HG02943 (cell line): ENCODE measurements at regions not wholly inside any gene's neighbourhood (a gene's known extent, or its start where the extent isn't known, plus 50 kb on each side); places are given as distances from the start of the nearest gene placed in this dataset.
"Not testable (repeated sequence)": the region's sequence is repeated elsewhere in the genome, so short reads cannot be mapped to it uniquely, and the experiment has no call there.

ENCODE experiments used
- ATAC-seq: cut with Tn5 transposase; IDR thresholded peaks from one replicate; pipeline ENCODE4 v1.9.1; 2021; ENCODE audit warnings: mild to moderate bottlenecking, low read depth, moderate library complexity; ENCODE audit not compliant: unreplicated experiment

DNA sequence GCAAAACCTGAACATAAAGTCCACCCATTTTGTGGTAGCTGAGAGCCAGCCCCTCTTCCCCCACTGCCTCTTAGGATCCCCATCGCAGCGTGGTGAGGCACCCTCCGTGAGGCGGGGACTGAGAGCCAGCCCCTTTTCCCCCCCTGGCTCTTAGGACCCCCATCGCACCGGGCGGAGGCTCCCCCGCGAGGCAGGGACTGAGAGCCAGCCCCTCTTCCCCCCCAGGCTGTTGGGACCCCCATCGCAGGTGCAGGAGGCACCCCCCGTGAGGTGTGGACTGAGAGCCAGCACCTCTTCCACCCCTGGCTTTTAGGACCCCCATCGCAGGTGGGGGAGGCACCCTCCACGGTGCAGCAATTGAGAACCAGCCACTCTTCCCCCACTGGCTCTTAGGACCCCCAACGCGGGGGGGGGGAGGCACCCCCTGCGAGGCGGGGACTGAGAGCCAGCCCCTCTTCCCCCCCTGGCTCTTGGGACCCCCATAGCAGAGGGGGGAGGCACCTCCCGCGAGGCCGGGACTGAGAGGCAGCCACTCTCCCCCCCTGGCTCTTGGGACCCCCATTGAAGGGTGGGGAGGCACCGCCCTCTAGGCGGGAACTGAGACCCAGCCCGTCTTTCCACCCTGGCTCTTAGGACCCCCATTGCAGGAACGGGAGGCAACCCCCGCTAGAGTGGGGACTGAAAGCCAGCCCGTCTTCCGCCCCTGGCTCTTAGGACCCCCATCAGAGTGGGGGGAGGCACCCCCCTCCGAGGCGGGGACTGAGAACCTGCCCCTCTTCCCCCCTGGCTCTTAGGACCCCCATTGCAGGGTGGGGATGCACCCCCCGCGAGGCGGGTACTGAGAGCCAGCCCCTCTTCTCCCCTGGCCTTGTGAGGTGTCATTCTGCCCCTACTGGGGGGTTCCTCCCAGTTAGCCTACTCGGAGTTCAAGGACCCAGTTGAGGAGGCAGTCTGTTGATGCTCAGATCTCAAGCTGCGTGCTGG, 366.4 kb upstream of the SPRY2 start:
- ATAC-seq, result no peak

DNA sequence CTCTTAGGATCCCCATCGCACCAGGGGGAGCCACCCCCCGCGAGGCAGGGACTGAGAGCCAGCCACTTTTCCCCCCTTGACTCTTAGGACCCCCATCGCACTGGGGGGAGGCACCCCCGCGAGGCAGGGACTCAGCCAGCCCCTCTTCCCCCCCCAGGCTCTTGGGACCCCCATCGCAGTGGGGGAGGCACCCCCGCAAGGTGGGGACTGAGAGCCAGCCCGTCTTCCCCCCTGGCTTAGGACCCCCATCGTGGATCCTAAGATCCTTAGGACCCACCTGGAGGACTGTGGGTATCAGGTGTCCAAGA, 365.2 kb upstream of the SPRY2 start:
- no peak for ATAC-seq

DNA sequence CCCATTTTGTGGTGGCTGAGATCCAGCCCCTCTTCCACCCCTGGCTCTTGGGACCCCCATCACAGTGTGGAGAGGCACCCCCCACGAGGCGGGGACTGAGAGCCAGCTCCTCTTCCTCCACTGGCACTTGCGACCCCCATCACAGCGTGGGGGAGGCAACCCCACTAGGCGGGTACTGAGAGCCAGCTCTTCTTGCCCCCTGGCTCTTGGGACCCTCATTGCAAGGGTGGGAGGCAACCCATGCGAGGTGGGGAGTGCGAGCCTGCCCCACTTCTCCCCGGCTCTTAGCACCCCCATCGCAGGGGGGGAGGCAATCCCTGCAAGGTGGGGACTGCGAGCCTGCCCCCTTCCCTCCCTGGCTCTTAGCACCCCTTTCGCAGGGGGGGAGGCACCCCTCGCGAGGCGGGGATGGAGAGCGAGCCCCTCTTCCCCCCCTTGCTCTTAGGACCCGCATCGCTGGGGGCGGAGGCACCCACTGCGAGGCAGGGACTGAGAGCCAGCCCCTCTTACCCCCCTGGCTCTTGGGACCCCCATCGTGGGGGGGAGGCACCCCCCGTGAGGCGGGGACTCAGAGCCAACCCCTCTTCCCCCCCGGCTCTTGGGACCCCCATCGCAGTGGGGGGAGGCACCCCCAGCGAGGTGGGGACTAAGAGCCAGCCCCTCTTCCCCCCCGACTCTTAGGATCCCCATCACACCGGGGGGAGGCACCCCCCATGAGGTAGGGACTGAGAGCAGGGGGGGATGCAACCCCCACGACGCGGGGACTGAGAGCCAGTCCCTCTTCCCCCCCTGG, 364.6 kb upstream of the SPRY2 start:
- ATAC-seq, result no peak

DNA sequence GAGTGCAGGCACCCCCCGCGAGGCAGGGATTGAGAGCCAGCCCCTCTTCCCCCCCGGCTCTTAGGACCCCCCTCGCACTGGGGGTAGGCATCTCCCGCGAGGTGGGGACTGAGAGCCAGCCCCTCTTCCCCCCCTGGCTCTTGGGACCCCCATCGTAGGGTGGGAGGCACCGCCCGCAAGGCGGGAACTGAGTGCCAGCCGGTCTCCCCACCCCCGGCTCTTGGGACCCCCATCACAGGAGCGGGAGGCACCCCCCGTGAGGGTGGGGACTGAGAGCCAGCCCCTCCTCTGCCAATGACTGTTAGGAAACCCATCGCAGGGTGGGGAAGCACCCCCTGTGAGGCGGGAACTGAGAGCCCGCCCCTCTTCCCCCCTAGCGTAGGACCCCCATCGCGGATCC, 363.4 kb upstream of the SPRY2 start:
- no peak for ATAC-seq

DNA sequence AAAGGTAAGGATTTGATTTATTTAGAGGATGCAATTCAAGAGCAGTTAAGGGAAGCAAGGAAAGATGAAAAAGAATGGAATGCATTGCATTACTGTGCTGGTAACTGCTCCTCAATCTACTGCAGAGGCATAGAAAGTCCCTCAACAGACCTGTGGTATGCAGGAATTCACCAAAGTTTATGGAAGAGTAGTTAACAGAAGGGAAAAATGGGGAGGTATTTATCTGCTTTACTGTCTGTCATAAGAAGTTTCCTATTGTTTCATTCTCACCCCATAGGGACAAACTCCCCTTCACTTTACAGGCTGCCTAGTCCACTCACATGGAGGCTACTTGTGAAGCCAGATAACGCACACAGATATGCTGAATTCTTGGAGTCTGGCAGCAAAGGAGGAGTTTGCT, 354.9 kb upstream of the SPRY2 start:
- no peak for ATAC-seq

DNA sequence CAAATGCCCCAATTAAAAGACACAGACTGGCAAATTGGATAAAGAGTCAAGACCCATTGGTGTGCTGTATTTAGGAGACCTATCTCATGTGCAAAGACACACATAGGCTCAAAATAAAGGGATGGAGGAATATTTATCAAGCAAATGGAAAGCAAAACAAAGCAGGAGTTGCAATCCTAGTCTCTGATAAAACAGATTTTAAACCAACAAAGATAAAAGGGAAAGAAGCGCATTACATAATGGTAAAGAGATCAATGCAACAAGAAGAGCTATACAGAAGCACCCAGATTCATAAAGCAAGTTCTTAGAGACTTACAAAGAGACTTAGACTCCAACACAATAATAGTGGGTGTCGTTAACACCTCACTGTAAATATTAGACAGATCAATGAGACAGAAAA, 350.9 kb upstream of the SPRY2 start:
- not testable (repeated sequence) for ATAC-seq

DNA sequence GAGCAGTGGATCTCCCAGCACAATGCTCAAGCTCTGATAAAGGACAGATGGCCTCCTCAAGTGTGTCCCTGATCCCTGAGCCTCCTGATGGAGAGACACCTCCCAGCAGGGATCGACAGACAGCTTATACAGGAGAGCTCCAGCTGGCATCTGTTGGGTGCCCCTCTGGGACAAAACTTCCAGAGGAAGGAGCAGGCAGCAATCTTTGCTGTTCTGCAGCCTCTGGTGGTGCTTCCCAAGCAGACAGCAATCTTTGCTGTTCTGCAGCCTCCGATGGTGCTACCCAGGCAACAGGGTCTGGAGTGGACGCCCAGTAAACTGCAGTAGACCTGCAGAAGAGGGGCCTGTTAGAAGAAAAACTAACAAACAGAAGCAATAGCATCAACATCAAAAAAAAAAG, 349.3 kb upstream of the SPRY2 start:
- no peak for ATAC-seq

DNA sequence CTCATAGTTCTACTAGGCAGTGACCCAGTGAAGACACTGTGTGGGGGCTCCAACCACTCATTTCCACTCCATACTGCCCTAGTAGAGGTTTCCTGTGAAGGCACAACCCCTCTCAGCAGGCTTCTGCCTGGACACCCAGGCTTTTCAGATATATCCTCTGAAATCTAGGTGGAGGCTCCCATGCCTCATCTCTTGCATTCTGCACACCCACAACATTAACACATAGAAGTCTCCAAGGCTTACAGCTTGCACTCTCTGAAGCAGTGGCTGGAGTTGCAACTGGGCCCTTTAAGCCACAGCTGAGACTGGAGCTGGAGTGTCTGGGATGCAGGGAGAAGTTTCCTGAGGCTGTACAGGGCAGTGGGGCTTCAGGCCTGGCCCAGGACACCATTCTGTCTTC, 347.7 kb upstream of the SPRY2 start:
- ATAC-seq, result no peak

DNA sequence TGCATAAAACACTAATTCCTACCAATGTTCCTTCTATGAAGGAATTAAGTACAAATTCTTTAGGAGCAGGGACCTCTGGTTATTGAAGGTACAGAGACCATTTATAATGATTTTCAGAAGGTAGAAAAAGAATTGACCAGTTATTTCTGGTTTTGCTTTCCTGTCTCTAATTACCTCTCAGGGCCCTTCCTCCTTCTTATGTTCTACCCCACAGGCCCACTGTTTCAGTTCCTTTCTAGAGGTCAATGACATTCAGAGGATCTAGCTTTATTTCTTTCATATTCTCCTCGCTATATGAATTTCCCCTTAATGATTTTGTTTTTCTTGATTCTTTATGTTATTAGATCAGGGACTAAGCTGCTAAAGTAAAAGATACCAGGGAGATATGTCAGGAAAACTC, 345.0 kb upstream of the SPRY2 start:
- ATAC-seq, result no peak

DNA sequence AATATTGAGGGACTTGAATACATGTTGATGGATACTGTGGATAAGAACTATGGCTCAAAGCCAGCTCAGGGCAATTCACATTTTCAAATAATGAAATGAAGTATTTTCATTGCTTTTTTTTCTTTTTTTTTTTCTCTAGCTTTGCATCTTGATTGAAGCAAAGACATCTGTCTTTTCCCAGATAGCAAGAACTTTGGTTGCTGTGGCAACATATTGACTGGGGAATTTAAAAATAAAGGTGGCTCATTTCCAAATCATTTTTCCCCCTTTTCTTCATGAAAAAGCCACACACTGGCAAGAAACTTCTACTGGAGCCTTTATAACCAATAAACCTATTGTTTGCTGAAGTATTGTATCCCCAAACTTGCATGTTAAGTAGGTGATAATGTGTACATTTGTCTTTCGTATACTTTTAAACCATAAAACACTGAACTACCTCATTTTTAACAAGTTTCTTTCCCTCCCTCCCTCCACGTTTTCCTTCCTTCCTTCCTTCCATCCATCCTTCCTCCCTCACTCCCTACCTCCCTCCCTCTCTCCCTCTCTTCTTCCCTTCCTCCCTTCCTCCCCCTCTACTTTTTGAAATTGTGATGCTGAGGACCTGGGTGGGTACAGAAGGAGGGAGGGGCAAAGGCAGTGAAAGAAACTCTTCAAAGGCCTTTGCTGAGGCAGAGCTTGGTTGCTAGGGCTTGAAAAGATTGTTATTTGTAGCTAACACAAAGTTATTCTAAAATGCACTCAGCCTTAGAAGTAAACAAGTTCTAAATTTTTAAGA, 343.5 kb upstream of the SPRY2 start:
- ATAC-seq, result no peak

DNA sequence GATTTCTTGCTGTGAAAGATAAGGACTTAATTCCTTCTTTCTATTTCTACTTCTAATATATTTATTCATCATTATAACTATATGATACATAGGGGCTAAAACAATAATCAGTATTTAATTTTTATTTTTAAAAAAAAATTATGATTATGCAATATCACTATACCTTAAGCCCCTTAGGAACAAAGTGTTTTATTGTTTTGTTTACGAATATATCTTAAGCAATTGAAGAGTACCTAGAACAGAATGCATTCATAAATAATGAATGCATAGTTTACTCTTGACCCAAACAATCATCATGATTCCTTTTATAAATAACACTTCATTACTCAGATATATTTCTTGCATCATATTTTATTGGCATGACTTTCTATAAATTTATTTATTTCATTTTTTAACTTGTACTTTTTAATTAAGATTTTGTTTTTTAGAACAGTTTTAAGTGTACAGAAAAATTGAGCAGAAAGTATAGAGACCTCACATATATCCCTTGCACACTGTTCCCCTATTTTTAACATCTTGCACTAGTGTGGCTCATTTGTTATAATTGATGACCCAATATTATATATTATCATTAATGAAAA, 339.9 kb upstream of the SPRY2 start:
- ATAC-seq, result no peak

DNA sequence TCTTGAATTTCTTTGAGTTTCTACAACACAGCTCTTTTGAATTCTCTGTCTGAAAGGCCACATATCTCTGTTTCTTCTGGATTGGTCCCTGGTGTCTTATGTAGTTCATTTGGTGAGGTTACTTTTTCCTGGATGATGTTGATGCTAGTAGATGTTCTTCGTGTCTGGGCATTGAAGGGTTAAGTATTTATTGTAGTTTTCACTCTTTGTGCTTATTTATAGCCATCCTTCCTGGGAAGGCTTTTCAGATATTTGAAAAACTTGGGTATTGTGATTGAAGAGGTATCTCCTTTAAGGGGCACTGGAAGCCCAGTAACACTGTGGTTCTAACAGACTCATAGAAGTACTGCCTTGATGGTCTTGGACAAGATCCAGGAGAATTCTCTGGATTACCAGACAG, 338.5 kb upstream of the SPRY2 start:
- ATAC-seq, result no peak

DNA sequence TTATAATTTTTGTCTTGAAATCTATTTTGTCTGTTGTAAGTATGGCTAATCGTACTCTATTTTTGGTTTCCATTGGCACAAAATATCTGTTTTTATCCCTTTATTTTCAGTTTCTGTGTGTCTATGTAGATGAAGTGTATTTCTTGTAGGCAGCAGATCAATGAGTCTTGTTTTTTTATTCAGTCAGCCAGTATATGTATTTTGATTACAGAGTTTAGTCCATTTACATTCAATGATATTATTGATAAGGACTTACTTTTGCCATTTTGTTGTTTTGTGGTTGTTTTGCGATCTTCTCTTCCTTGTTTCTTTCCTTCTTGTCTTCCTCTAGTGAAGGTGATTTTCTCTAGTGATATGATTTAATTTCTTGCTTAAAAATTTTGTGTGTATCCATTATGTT, 336.3 kb upstream of the SPRY2 start:
- ATAC-seq, result no peak

DNA sequence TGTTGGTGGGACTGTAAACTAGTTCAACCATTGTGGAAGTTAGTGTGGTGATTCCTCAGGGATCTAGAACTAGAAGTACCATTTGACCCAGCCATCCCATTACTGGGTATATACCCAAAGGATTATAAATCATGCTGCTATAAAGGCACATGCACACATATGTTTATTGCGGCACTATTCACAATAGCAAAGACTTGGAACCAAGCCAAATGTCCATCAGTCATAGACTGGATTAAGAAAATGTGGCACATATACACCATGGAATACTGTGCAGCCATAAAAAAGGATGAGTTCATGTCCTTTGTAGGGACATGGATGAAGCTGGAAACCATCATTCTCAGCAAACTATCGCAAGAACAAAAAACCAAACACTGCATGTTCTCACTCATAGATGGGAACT, 334.5 kb upstream of the SPRY2 start:
- ATAC-seq, result not testable (repeated sequence)

DNA sequence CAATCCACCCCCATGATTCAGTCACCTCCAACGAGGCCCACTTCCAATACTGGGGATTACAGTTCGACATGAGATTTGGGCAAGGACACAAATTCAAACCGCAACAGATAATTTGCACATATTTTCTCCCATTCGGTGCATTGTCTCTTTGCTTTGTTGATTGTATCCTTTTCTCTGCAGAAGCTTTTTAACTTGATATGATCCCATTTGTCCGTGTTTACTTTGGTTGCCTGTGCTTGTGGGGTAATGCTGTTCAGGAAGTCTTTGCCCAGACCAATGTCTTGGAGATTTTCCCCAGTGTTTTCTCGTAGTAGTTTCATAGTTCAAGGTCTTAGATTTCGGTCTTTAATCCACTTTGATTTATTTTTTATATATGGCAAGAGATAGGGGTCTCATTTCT, 330.8 kb upstream of the SPRY2 start:
- no peak for ATAC-seq

DNA sequence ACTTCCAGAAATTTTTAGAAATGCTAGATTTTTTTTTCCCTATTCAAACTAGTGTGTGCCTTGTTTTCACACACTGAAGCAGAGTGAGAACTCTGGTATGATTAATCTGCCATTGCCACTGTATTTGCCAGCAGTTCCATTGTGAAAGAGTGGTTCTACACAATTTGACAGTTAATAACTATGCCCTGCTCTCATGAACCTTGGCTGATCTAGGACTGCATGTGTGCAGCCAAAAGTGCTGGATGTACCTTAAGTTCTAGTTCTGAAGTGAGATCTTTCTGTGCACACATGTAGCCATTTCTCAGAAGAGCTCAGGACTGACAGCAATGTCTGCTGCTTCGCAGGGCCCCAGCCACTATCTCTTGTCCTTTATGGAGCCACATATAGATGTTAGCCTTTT, 328.2 kb upstream of the SPRY2 start:
- ATAC-seq, result no peak

DNA sequence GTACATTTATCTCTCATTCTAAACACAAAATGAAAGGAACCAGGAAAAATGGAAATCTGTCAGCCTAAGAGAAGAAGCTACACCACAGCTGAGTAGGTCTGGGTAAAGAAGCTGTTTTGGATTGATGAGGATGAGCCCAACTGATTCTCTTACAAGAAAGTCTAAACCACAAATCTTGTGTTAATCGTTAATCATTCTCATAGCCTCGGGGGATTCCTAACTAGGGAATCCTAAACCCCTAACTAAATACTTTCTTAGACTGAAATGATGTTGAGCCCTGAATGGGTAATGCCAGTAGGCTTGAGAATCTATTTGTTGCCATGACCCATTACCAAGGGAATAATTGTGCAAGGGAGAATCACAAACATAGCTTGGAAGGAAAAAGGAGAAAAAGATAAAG, 327.5 kb upstream of the SPRY2 start:
- no peak for ATAC-seq

DNA sequence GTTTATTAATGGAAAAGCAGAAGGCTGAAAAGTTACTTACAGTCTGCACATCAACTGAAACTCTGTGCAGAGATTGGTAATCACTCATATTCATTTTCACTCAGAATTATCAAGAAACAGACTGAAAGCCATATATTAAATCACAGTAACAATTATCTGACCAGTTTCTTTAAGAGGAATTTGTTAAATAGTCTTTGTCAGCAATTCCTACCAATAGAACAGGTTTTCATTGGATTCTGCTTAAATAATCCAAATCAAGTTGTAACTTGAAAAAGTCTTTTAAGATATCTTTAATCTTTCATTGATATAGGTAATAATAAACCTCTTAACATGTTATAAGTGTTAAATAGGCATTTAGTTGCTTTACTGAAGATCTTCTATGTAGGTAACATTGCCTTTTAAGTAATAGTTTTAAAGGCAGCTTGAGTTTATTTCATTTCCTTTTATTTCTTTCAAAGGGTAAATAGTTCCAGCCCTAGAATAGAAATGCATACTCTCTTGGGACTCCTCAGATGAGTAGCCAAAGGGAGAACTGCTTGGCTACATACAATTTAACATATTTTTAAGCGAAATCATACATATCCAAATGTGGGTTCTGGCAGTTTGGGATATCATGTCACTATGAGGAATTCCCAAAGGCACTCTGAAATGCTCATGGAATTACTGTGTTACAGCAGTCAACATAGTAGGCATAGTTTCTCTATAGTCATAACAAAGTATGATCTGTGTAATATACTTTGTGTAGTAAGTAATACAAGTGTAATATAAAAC, 326.0 kb upstream of the SPRY2 start:
- ATAC-seq, result no peak

DNA sequence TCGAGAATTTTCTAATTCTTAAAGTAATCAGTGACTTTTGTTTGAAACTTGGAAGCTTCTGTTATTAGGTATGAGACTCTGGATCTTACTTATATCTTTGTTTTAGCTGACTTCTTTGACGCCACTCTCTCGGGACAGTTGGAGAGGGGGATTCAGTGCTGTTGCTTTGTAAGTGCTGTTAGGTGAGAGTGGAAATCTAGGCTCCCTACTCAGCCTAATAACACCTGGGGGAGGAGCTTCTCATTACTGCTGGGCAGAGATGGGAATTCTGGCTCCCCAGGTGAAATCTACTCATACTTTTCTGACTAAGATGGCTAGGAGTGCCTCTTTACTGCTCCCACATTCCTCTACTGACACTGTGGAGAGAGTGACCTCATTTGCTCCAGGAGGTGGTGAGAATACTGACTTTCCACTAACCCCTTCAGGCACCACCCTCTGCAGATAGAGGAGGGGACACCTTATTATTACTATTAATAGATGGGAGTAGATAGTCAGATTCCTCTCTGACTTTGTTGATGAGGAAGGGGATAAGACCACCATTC, 324.9 kb upstream of the SPRY2 start:
- ATAC-seq, result no peak

DNA sequence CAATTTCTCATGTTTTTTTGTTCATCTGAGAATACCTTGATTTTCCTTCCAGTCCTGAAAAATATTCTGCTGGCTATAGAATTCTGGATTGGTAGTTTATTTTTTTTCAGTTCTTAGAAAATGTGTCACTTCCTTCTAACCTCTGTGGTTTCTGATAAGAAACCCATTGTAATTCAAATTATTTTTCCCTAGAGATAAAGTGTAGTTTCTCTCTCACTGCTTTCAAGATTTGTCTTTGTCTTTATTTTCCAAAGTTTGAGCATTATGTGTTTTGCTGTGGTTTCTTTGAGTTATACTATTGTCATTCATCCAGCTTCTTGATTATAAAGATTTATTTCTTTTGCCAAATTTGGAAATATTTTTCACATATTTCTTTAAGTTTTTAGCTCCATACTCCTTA, 324.0 kb upstream of the SPRY2 start:
- ATAC-seq, result no peak
